ENCODE measurements at regions not wholly inside any gene's neighbourhood (a gene's known extent, or its start where the extent isn't known, plus 50 kb on each side); places are given as distances from the start of the nearest gene placed in this dataset.

DNA sequence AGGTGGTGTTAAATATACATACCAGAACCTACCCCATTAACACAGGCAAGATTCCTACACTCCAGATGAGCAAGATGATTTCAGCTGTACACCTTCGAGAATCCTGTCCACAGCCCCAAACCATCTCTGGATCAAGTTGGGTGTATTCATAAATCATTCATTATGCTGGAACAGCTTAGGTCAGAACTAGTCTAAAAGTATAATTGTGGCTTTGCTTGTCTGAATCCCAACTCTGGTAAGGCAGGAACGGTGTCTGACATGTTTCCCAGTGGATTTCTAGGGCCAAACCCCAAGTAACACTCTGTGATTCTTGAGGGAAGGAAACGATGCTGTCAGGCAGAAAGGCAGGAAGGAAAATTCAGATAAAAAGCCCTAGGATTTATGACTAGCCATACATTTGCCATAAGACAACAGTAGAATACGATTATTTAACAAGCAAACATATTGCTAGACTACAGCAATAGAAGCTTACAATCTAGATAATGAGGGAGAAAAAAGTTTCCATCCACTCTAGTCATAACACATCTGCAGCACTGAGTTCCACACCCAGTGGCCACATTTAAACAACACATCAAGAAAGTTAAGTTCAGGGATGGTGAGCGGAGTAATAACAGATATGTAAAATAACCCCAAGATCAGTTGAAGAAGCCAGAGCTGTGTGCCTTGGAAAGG, 444.8 kb downstream of the RND3 start:
- TF ChIP-seq, protein P1, sequence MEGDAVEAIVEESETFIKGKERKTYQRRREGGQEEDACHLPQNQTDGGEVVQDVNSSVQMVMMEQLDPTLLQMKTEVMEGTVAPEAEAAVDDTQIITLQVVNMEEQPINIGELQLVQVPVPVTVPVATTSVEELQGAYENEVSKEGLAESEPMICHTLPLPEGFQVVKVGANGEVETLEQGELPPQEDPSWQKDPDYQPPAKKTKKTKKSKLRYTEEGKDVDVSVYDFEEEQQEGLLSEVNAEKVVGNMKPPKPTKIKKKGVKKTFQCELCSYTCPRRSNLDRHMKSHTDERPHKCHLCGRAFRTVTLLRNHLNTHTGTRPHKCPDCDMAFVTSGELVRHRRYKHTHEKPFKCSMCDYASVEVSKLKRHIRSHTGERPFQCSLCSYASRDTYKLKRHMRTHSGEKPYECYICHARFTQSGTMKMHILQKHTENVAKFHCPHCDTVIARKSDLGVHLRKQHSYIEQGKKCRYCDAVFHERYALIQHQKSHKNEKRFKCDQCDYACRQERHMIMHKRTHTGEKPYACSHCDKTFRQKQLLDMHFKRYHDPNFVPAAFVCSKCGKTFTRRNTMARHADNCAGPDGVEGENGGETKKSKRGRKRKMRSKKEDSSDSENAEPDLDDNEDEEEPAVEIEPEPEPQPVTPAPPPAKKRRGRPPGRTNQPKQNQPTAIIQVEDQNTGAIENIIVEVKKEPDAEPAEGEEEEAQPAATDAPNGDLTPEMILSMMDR (IDR thresholded peaks at IDR 0.05), result no peak
- TF ChIP-seq YY1 (IDR thresholded peaks at IDR 0.05; ENCODE audit: low read depth), result no peak
- TF ChIP-seq, protein P2, sequence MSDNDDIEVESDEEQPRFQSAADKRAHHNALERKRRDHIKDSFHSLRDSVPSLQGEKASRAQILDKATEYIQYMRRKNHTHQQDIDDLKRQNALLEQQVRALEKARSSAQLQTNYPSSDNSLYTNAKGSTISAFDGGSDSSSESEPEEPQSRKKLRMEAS (IDR thresholded peaks at IDR 0.05; ENCODE audit: low read depth), result no peak
- TF ChIP-seq, protein P3, sequence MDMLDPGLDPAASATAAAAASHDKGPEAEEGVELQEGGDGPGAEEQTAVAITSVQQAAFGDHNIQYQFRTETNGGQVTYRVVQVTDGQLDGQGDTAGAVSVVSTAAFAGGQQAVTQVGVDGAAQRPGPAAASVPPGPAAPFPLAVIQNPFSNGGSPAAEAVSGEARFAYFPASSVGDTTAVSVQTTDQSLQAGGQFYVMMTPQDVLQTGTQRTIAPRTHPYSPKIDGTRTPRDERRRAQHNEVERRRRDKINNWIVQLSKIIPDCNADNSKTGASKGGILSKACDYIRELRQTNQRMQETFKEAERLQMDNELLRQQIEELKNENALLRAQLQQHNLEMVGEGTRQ (IDR thresholded peaks at IDR 0.05; ENCODE audit: borderline replicate concordance, low read depth, low read length), result no peak
